Endothelial cell of umbilical vein (primary cell): ENCODE measurements at regions not wholly inside any gene's neighbourhood (a gene's known extent, or its start where the extent isn't known, plus 50 kb on each side); places are given as distances from the start of the nearest gene placed in this dataset.

ENCODE experiments used
- BruUV-seq: library from RNA; stranded (reverse); fragments of 400-500 nt; replicated peaks from 2 replicates; lab custom pipeline; 2021; lab: Mats Ljungman, UMichigan
- CTCF ChIA-PET: fragments of 300-600, 350-600 bp; sonication (Branson Sonifier 250); formaldehyde crosslinking; loops from one replicate; lab custom pipeline; 2021; ENCODE audit warnings: antibody characterized with exemption, inconsistent platforms; lab: Charles Lee
- POLR2A ChIA-PET: fragments of 300-600, 350-600 bp; sonication (Branson Sonifier 250); formaldehyde crosslinking; loops from one replicate; lab custom pipeline; 2021; ENCODE audit warnings: antibody characterized with exemption, inconsistent platforms; lab: Charles Lee
- DNase-seq: peaks from one replicate; pipeline ENCODE4 v3.0.0-alpha.2; 2011; ENCODE audit warnings: low read depth, low spot score
- FAIRE-seq: peaks from 2 replicates; lab custom pipeline; 2011; peaks lifted over from hg19 to GRCh38; lab: Jason Lieb, UNC
- H2AFZ ChIP-seq: 2 replicates; pipeline ENCODE4 v1.6.0; 2012; ENCODE audit warnings: low read depth, low read length, control low read depth, inconsistent platforms
- H3K27ac ChIP-seq: 2 replicates; pipeline ENCODE4 v1.5.1; 2011; ENCODE audit warnings: low read depth, mild to moderate bottlenecking, control low read depth, low read length, moderate library complexity; ENCODE audit not compliant: insufficient read depth
- H3K27me3 ChIP-seq, 2 experiments: 2 replicates each; pipeline versions ENCODE4 v1.6.0 to v1.6.1; 2011; ENCODE audit warnings: low read length in 2 of 2, mixed read lengths in 1 of 2; ENCODE audit not compliant: control insufficient read depth in 2 of 2, insufficient read depth in 2 of 2
- H3K36me3 ChIP-seq, 2 experiments: 2 replicates in 1 of 2; 3 replicates in 1 of 2; pipeline ENCODE4 v1.5.1; 2011; ENCODE audit warnings: low read length in 2 of 2, mild to moderate bottlenecking in 1 of 2, moderate library complexity in 1 of 2; ENCODE audit not compliant: control insufficient read depth in 2 of 2, insufficient read depth in 2 of 2; ENCODE audit errors: extremely low read depth in 1 of 2
- H3K4me1 ChIP-seq: 3 replicates; pipeline ENCODE4 v1.5.1; 2011; ENCODE audit warnings: mild to moderate bottlenecking, low read length; ENCODE audit not compliant: control insufficient read depth, insufficient read depth; ENCODE audit errors: extremely low read depth
- H3K4me2 ChIP-seq: 2 replicates; pipeline ENCODE4 v1.6.1; 2011; ENCODE audit warnings: low read length, control low read depth, mixed read lengths; ENCODE audit not compliant: insufficient read depth
- H3K4me3 ChIP-seq, 3 experiments: fragments of 200-600 bp in 1 of 3; sonication (generic), shearing (Covaris generic) in 1 of 3; replicated peaks in 1 of 3; 2 replicates each; pipeline ENCODE4 v1.5.1; 2011 to 2016; ENCODE audit warnings: control low read depth in 3 of 3, low read length in 3 of 3, mild to moderate bottlenecking in 2 of 3, inconsistent platforms in 1 of 3, low read depth in 1 of 3, moderate library complexity in 1 of 3; ENCODE audit not compliant: insufficient read depth in 1 of 3
- H3K79me2 ChIP-seq: 2 replicates; pipeline ENCODE4 v1.6.0; 2012; ENCODE audit warnings: low read length, inconsistent platforms; ENCODE audit not compliant: control insufficient read depth, insufficient read depth
- H3K9ac ChIP-seq: replicated peaks from 2 replicates; pipeline ENCODE3; 2011; ENCODE audit warnings: low read length, control low read depth; ENCODE audit not compliant: insufficient read depth; ENCODE audit errors: extremely low read depth
- H3K9me1 ChIP-seq: replicated peaks from 3 replicates; pipeline ENCODE4 v1.6.0; 2011; ENCODE audit warnings: mild to moderate bottlenecking, low read length; ENCODE audit not compliant: control insufficient read depth, insufficient read depth; ENCODE audit errors: extremely low read depth
- H3K9me3 ChIP-seq: replicated peaks from 2 replicates; pipeline ENCODE4 v1.5.1; 2012; ENCODE audit warnings: low read length, inconsistent platforms; ENCODE audit not compliant: control insufficient read depth, insufficient read depth
- H4K20me1 ChIP-seq: replicated peaks from 2 replicates; pipeline ENCODE3; 2011; ENCODE audit warnings: mild to moderate bottlenecking, low read length; ENCODE audit not compliant: control insufficient read depth, insufficient read depth; ENCODE audit errors: extremely low read depth
- CTCF ChIP-seq, 2 donors: IDR thresholded peaks; 1 replicate in 1 of 2; 2 replicates in 1 of 2; pipeline ENCODE4 v1.5.1; 2011; ENCODE audit warnings: low read length in 2 of 2, mild to moderate bottlenecking in 2 of 2, moderate library complexity in 2 of 2, control low read depth in 1 of 2, inconsistent platforms in 1 of 2, low read depth in 1 of 2; ENCODE audit not compliant: insufficient read depth in 1 of 2; ENCODE audit errors: extremely low read depth in 1 of 2
- EZH2 ChIP-seq: IDR thresholded peaks from 2 replicates; pipeline ENCODE4 v1.6.1; 2012; ENCODE audit warnings: borderline replicate concordance, low read depth, mild to moderate bottlenecking, moderate library complexity, low read length, inconsistent platforms; ENCODE audit not compliant: severe bottlenecking
- FOS ChIP-seq: IDR thresholded peaks from 2 replicates; pipeline ENCODE4 v1.6.1; 2011; ENCODE audit warnings: mild to moderate bottlenecking, low read length, moderate library complexity, borderline replicate concordance; ENCODE audit not compliant: insufficient read depth
- GATA2 ChIP-seq: IDR thresholded peaks from 2 replicates; pipeline ENCODE4 v1.7.0; 2011; ENCODE audit warnings: low read depth, mild to moderate bottlenecking, moderate library complexity, mixed read lengths, low read length; ENCODE audit not compliant: insufficient read length, insufficient read depth
- JUN ChIP-seq: IDR thresholded peaks from 2 replicates; pipeline ENCODE4 v1.6.1; 2011; ENCODE audit warnings: borderline replicate concordance, low read depth; ENCODE audit not compliant: insufficient read length, insufficient read depth
- MAX ChIP-seq: IDR thresholded peaks from 2 replicates; pipeline ENCODE4 v1.6.1; 2011; ENCODE audit not compliant: insufficient read depth, insufficient read length
- MYC ChIP-seq: IDR thresholded peaks from one replicate; pipeline ENCODE4 v1.6.1; 2011; ENCODE audit warnings: mild to moderate bottlenecking, low read depth, low read length
- POLR2A ChIP-seq: IDR thresholded peaks from 2 replicates; pipeline ENCODE4 v1.6.1; 2012; ENCODE audit warnings: low read depth, mild to moderate bottlenecking, control low read depth, low read length
- POLR2AphosphoS5 ChIP-seq: IDR thresholded peaks from 2 replicates; pipeline ENCODE4 v1.6.1; 2012; ENCODE audit warnings: low read depth, mild to moderate bottlenecking, control low read depth, low read length, moderate library complexity; ENCODE audit not compliant: insufficient read depth
- dilution Hi-C: fragments of 300-500 bp; cut with MboI; formaldehyde crosslinking; loops from one replicate; pipeline ENCODE4 v1.15.0; 2019; ENCODE audit warnings: low sequenced_read_pairs; ENCODE audit not compliant: extremely low pct_ligation_motif_present
- intact Hi-C: fragments of 100-400 bp; cut with micrococcal nuclease; formaldehyde crosslinking; loops from one replicate; pipeline ENCODE4 v1.10.0; 2022

- Histone ChIP-seq H3K9me1 (no peaks in the 10 kb centered on the region), H3K4me2 (no peak overlapping the region), H2AFZ (no peak overlapping the region), H4K20me1 (no peaks in the 10 kb centered on the region), H3K4me1 (no peaks in the 10 kb centered on the region), H3K9ac (no peak overlapping the region), H3K4me3 (no peak overlapping the region), H3K27me3 (peaks cover 0 to 5% of the 10 kb centered on the region in 2 experiments), H3K27ac (no peak overlapping the region), H3K36me3 (no peaks in the 10 kb centered on the region), H3K79me2 (no peaks in the 10 kb centered on the region), H3K9me3 (no peaks in the 10 kb centered on the region)
- dilution Hi-C loops (no loop called here), intact Hi-C loops (no loop called here)
- ChIA-PET CTCF (interaction anchor here (1.0 kb wide), 1 partner anchor 9 kb away, joined by 3 read pairs; no protein-coding TSS in a partner anchor), POLR2A (no interaction called here)
- FAIRE-seq = no peak
- BruUV-seq = no TSS peak
- no peak for DNase-seq
- TF ChIP-seq POLR2AphosphoS5 (no peak), MYC (no peak), JUN (no peak), POLR2A (no peak), FOS (no peak), EZH2 (no peak), GATA2 (no peak), MAX (no peak), CTCF (IDR thresholded peaks at IDR 0.05; ENCODE audit: extremely low read depth in 1 of 2, insufficient read depth in 1 of 2, low read depth in 1 of 2, low read length in 2 of 2) (no peak)
Measured at GRCh38 chr2:41917587-41917986, 130.2 kb upstream of the PKDCC start.
